SK-N-SH treated with all-trans-retinoic acid at 6 μM for 48 hours (cell line): ENCODE measurements at regions not wholly inside any gene's neighbourhood (a gene's known extent, or its start where the extent isn't known, plus 50 kb on each side); places are given as distances from the start of the nearest gene placed in this dataset.

Experiments used
- ATAC-seq: fragments of 200-7000 bp; cut with Tn5 transposase; 3 replicates; pipeline ENCODE4 v1.9.1; 2020; ENCODE audit warnings: mild to moderate bottlenecking, moderate library complexity
- ARNTL ChIP-seq: fragments of 450-650 bp; formaldehyde crosslinking; IDR thresholded peaks from 2 replicates; pipeline ENCODE4 v1.5.0; 2020; ENCODE audit warnings: low read depth, mild to moderate bottlenecking, moderate library complexity, borderline replicate concordance
- BACH2 ChIP-seq: fragments of 250-450 bp; sonication (Bioruptor Pico); IDR thresholded peaks from 2 replicates; pipeline ENCODE4 v1.9.0; 2021; ENCODE audit warnings: mild to moderate bottlenecking, borderline replicate concordance
- CSDC2 ChIP-seq: fragments of 250-450 bp; sonication (Bioruptor Pico); IDR thresholded peaks from 2 replicates; pipeline ENCODE4 v1.5.0; 2020; ENCODE audit warnings: mild to moderate bottlenecking, moderate library complexity
- ESRRG ChIP-seq: fragments of 250-450 bp; sonication (Bioruptor Pico); IDR thresholded peaks from 2 replicates; pipeline ENCODE4 v1.6.1; 2021; ENCODE audit warnings: mild to moderate bottlenecking
- GLIS3 ChIP-seq: fragments of 250-450 bp; sonication (Bioruptor Pico); IDR thresholded peaks from 2 replicates; pipeline ENCODE4 v1.5.0; 2020; ENCODE audit warnings: mild to moderate bottlenecking, moderate library complexity
- ISL1 ChIP-seq: fragments of 250-450 bp; sonication (Bioruptor Pico); IDR thresholded peaks from 2 replicates; pipeline ENCODE4 v2.1.2; 2022; ENCODE audit warnings: mild to moderate bottlenecking, moderate library complexity
- OSR1 ChIP-seq: fragments of 250-450 bp; sonication (Bioruptor Pico); IDR thresholded peaks from 2 replicates; pipeline ENCODE4 v1.8.0; 2022; ENCODE audit warnings: moderate library complexity, mild to moderate bottlenecking, inconsistent platforms
- PPARA ChIP-seq: fragments of 250-450 bp; sonication (Bioruptor Pico); IDR thresholded peaks from 2 replicates; pipeline ENCODE4 v1.5.0; 2020; ENCODE audit warnings: mild to moderate bottlenecking, borderline replicate concordance
- RARB ChIP-seq: fragments of 250-450 bp; sonication (Bioruptor Pico); IDR thresholded peaks from 2 replicates; pipeline ENCODE4 v1.8.0; 2021; ENCODE audit warnings: mild to moderate bottlenecking, moderate library complexity
- SNAI2 ChIP-seq: fragments of 250-450 bp; sonication (Bioruptor Pico); IDR thresholded peaks from 2 replicates; pipeline ENCODE4 v1.5.0; 2020; ENCODE audit warnings: mild to moderate bottlenecking, moderate library complexity
- TCF4 ChIP-seq: fragments of 250-450 bp; sonication (Bioruptor Pico); IDR thresholded peaks from 2 replicates; pipeline ENCODE4 v1.8.0; 2021; ENCODE audit warnings: mild to moderate bottlenecking, moderate library complexity, borderline replicate concordance
- TOX ChIP-seq: fragments of 250-450 bp; sonication (Bioruptor Pico); IDR thresholded peaks from 2 replicates; pipeline ENCODE4 v1.8.0; 2021; ENCODE audit warnings: mild to moderate bottlenecking, moderate library complexity, borderline replicate concordance
- ZC3H10 ChIP-seq: fragments of 250-450 bp; sonication (Bioruptor Pico); IDR thresholded peaks from 2 replicates; pipeline ENCODE4 v1.5.1; 2021; ENCODE audit warnings: mild to moderate bottlenecking, moderate library complexity
- ZFP3 ChIP-seq: fragments of 250-450 bp; sonication (Bioruptor Pico); IDR thresholded peaks from 2 replicates; pipeline ENCODE4 v1.5.0; 2020; ENCODE audit warnings: mild to moderate bottlenecking, moderate library complexity
- ZFP30 ChIP-seq: fragments of 450-650 bp; formaldehyde crosslinking; IDR thresholded peaks from 2 replicates; pipeline ENCODE4 v1.5.0; 2022; ENCODE audit warnings: mild to moderate bottlenecking, moderate library complexity
- ZNF565 ChIP-seq: fragments of 450-650 bp; formaldehyde crosslinking; conservative IDR thresholded peaks from 2 replicates; pipeline ENCODE4 v1.5.0; 2020; ENCODE audit warnings: low read depth, mild to moderate bottlenecking, moderate library complexity
- ZNF70 ChIP-seq: fragments of 450-650 bp; formaldehyde crosslinking; IDR thresholded peaks from 2 replicates; pipeline ENCODE4 v1.5.0; 2020; ENCODE audit warnings: mild to moderate bottlenecking, moderate library complexity
- ZNF8 ChIP-seq: fragments of 450-650 bp; formaldehyde crosslinking; IDR thresholded peaks from 2 replicates; pipeline ENCODE4 v1.5.0; 2020; ENCODE audit warnings: mild to moderate bottlenecking, moderate library complexity
- TF ChIP-seq, protein P1 (sequence below): fragments of 250-450 bp; sonication (Bioruptor Pico); IDR thresholded peaks from 2 replicates; pipeline ENCODE4 v1.5.0; 2020; ENCODE audit warnings: mild to moderate bottlenecking, moderate library complexity
- TF ChIP-seq, protein P2 (sequence below): fragments of 250-450 bp; sonication (Bioruptor Pico); IDR thresholded peaks from 2 replicates; pipeline ENCODE4 v1.8.0; 2020; ENCODE audit warnings: mild to moderate bottlenecking, moderate library complexity, borderline replicate concordance
- TF ChIP-seq, protein P3 (sequence below): fragments of 250-450 bp; sonication (Bioruptor Pico); IDR thresholded peaks from 2 replicates; pipeline ENCODE4 v1.5.1; 2021; ENCODE audit warnings: mild to moderate bottlenecking, moderate library complexity
- TF ChIP-seq, protein P4 (sequence below): fragments of 250-450 bp; sonication (Bioruptor Pico); IDR thresholded peaks from 2 replicates; pipeline ENCODE4 v1.5.1; 2020; ENCODE audit warnings: low read depth, mild to moderate bottlenecking, moderate library complexity

DNA sequence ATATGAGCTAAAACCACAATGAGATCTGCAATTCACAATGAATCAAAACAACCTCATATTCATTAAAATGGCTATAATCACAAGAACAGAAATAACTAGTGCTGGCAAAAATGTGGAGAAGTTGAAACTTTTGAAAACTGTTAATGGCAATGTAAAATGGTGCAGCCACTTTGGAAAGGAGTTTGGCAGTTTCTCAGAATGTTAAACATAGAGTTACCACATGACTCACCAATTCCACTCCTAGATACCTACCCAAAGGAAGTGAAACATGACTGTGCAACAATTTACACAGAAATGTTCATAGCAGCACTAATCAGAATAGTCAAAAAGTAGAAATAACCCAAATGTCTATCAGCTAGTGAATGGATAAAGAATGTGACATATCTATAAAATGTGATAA lies 862.2 kb downstream of the DTWD2 start:
- TF ChIP-seq ISL1 (CRISPR knock-in tag): no peak
- no peak for TF ChIP-seq GLIS3 (CRISPR knock-in tag)
- no peak for TF ChIP-seq TCF4 (CRISPR knock-in tag)
- TF ChIP-seq TOX (CRISPR knock-in tag): no peak
- TF ChIP-seq ZNF8 (CRISPR knock-in tag): no peak
- no peak for TF ChIP-seq RARB (CRISPR knock-in tag)
- TF ChIP-seq, protein P1, sequence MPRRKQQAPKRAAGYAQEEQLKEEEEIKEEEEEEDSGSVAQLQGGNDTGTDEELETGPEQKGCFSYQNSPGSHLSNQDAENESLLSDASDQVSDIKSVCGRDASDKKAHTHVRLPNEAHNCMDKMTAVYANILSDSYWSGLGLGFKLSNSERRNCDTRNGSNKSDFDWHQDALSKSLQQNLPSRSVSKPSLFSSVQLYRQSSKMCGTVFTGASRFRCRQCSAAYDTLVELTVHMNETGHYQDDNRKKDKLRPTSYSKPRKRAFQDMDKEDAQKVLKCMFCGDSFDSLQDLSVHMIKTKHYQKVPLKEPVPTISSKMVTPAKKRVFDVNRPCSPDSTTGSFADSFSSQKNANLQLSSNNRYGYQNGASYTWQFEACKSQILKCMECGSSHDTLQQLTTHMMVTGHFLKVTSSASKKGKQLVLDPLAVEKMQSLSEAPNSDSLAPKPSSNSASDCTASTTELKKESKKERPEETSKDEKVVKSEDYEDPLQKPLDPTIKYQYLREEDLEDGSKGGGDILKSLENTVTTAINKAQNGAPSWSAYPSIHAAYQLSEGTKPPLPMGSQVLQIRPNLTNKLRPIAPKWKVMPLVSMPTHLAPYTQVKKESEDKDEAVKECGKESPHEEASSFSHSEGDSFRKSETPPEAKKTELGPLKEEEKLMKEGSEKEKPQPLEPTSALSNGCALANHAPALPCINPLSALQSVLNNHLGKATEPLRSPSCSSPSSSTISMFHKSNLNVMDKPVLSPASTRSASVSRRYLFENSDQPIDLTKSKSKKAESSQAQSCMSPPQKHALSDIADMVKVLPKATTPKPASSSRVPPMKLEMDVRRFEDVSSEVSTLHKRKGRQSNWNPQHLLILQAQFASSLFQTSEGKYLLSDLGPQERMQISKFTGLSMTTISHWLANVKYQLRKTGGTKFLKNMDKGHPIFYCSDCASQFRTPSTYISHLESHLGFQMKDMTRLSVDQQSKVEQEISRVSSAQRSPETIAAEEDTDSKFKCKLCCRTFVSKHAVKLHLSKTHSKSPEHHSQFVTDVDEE (CRISPR knock-in tag): no peak
- no peak for TF ChIP-seq ZNF565 (CRISPR knock-in tag)
- TF ChIP-seq ZC3H10 (CRISPR knock-in tag): no peak
- no peak for TF ChIP-seq ESRRG (CRISPR knock-in tag)
- no peak for TF ChIP-seq SNAI2
- no peak for TF ChIP-seq ZFP30
- no peak for TF ChIP-seq CSDC2 (CRISPR knock-in tag)
- no peak for TF ChIP-seq ZNF70 (CRISPR knock-in tag)
- TF ChIP-seq ARNTL (CRISPR knock-in tag): no peak
- TF ChIP-seq OSR1: no peak
- no peak for TF ChIP-seq BACH2 (CRISPR knock-in tag)
- TF ChIP-seq, protein P2, sequence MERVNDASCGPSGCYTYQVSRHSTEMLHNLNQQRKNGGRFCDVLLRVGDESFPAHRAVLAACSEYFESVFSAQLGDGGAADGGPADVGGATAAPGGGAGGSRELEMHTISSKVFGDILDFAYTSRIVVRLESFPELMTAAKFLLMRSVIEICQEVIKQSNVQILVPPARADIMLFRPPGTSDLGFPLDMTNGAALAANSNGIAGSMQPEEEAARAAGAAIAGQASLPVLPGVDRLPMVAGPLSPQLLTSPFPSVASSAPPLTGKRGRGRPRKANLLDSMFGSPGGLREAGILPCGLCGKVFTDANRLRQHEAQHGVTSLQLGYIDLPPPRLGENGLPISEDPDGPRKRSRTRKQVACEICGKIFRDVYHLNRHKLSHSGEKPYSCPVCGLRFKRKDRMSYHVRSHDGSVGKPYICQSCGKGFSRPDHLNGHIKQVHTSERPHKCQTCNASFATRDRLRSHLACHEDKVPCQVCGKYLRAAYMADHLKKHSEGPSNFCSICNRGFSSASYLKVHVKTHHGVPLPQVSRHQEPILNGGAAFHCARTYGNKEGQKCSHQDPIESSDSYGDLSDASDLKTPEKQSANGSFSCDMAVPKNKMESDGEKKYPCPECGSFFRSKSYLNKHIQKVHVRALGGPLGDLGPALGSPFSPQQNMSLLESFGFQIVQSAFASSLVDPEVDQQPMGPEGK (CRISPR knock-in tag): no peak
- no peak for TF ChIP-seq ZFP3 (CRISPR knock-in tag)
- no peak for ATAC-seq

DNA sequence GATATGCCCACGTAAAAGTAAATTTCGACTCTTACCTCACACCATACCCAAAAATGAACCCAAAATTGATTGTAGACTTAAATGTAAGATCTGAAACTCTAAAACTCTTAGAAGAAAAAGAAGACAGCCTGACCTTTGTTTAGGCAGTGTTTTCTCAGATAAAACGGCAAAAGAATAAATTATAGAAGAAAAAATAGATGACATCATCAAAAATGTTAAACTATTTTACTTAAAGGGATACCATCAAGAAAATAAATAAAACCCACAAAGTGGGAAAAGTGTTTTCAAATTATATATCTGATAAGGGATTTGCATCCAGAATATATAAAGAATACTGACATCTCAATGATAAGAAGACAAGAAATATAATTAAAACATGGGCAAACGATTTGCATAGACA lies 862.7 kb downstream of the DTWD2 start:
- TF ChIP-seq RARB (CRISPR knock-in tag): no peak
- TF ChIP-seq PPARA (CRISPR knock-in tag): no peak
- no peak for TF ChIP-seq GLIS3 (CRISPR knock-in tag)
- TF ChIP-seq BACH2 (CRISPR knock-in tag): no peak
- TF ChIP-seq ZFP30: no peak
- TF ChIP-seq, protein P2 (CRISPR knock-in tag): no peak
- no peak for TF ChIP-seq ZFP3 (CRISPR knock-in tag)
- TF ChIP-seq, all 23 proteins: peak for 0
- no peak for ATAC-seq

DNA sequence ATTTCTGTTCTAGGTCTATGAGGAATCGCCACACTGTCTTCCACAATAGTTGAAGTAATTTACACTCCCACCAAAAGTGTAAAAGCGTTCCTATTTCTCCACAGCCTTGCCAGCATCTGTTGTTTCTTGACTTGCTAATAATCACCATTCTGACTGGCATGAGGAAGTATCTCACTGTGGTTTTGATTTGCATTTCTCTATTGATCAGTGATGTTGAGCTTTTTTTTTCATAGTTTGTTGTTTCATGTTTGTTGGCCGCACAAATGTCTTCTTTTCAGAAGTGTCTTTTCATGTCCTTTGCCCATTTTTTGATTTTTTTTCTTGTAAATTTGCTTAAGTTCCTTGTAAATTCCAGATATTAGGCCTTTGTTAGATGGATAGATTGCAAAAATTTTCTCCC lies 867.1 kb downstream of the DTWD2 start:
- no peak for ATAC-seq
- TF ChIP-seq, protein P1 (CRISPR knock-in tag): no peak
- TF ChIP-seq, protein P3, sequence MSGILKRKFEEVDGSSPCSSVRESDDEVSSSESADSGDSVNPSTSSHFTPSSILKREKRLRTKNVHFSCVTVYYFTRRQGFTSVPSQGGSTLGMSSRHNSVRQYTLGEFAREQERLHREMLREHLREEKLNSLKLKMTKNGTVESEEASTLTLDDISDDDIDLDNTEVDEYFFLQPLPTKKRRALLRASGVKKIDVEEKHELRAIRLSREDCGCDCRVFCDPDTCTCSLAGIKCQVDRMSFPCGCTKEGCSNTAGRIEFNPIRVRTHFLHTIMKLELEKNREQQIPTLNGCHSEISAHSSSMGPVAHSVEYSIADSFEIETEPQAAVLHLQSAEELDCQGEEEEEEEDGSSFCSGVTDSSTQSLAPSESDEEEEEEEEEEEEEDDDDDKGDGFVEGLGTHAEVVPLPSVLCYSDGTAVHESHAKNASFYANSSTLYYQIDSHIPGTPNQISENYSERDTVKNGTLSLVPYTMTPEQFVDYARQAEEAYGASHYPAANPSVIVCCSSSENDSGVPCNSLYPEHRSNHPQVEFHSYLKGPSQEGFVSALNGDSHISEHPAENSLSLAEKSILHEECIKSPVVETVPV (CRISPR knock-in tag): no peak
- TF ChIP-seq ZNF70 (CRISPR knock-in tag): no peak
- no peak for TF ChIP-seq GLIS3 (CRISPR knock-in tag)
- TF ChIP-seq BACH2 (CRISPR knock-in tag): no peak
- TF ChIP-seq TOX (CRISPR knock-in tag): no peak
- TF ChIP-seq PPARA (CRISPR knock-in tag): no peak
- TF ChIP-seq SNAI2: no peak
- no peak for TF ChIP-seq OSR1
- TF ChIP-seq ISL1 (CRISPR knock-in tag): no peak
- no peak for TF ChIP-seq ZNF565 (CRISPR knock-in tag)
- TF ChIP-seq TCF4 (CRISPR knock-in tag): no peak
- TF ChIP-seq RARB (CRISPR knock-in tag): no peak
- TF ChIP-seq, protein P2 (CRISPR knock-in tag): no peak
- no peak for TF ChIP-seq ESRRG (CRISPR knock-in tag)
- TF ChIP-seq, protein P4, sequence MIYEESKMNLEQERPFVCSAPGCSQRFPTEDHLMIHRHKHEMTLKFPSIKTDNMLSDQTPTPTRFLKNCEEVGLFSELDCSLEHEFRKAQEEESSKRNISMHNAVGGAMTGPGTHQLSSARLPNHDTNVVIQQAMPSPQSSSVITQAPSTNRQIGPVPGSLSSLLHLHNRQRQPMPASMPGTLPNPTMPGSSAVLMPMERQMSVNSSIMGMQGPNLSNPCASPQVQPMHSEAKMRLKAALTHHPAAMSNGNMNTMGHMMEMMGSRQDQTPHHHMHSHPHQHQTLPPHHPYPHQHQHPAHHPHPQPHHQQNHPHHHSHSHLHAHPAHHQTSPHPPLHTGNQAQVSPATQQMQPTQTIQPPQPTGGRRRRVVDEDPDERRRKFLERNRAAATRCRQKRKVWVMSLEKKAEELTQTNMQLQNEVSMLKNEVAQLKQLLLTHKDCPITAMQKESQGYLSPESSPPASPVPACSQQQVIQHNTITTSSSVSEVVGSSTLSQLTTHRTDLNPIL (CRISPR knock-in tag): no peak
- TF ChIP-seq ZNF8 (CRISPR knock-in tag): no peak
